ENCODE measurements at regions not wholly inside any gene's neighbourhood (a gene's known extent, or its start where the extent isn't known, plus 50 kb on each side); places are given as distances from the start of the nearest gene placed in this dataset.

GRCh38 chr12:105429511-105429910 is 99.0 kb downstream of the C12orf75 start:
- CTCF ChIA-PET = no interaction called here
- POLR2A ChIA-PET = no interaction called here
- TF ChIP-seq LEF1 (IDR thresholded peaks at IDR 0.05; ENCODE audit: borderline replicate concordance) = no peak
- TF ChIP-seq L3MBTL2 (conservative IDR thresholded peaks at IDR 0.05) = no peak
- no peak for TF ChIP-seq FOXK2 (IDR thresholded peaks at IDR 0.05)
- no peak for TF ChIP-seq ELF4 (IDR thresholded peaks at IDR 0.05)
- TF ChIP-seq ZNF384 (IDR thresholded peaks at IDR 0.05) = no peak
- TF ChIP-seq HDGF (IDR thresholded peaks at IDR 0.05; ENCODE audit: borderline replicate concordance) = no peak
- no peak for TF ChIP-seq CTBP1 (IDR thresholded peaks at IDR 0.05; ENCODE audit: borderline replicate concordance)
- no peak for TF ChIP-seq SP1 (IDR thresholded peaks at IDR 0.05)
- TF ChIP-seq BHLHE40 (IDR thresholded peaks at IDR 0.05; ENCODE audit: borderline replicate concordance) = no peak
- TF ChIP-seq FOXA1 (IDR thresholded peaks at IDR 0.05) = no peak
- TF ChIP-seq PKNOX1 (IDR thresholded peaks at IDR 0.05) = no peak
- no peak for TF ChIP-seq ARNT (IDR thresholded peaks at IDR 0.05)
- DNase-seq (ENCODE audit: extremely low spot score) = no peak

- POLR2A ChIA-PET = no interaction called here
- CTCF ChIA-PET = interaction anchor here (0.5 to 2.1 kb wide), 3 partner anchors 10 to 169 kb away, joined by 4 to 7 read pairs (median 4); no protein-coding TSS in a partner anchor
- DNase-seq (ENCODE audit: extremely low spot score) = no peak
- TF ChIP-seq ELF4 (IDR thresholded peaks at IDR 0.05) (no peak), L3MBTL2 (conservative IDR thresholded peaks at IDR 0.05) (no peak), SUZ12 (IDR thresholded peaks at IDR 0.05) (no peak), FOXM1 (IDR thresholded peaks at IDR 0.05; ENCODE audit: borderline replicate concordance) (no peak), LEF1 (IDR thresholded peaks at IDR 0.05; ENCODE audit: borderline replicate concordance) (no peak), ZNF384 (IDR thresholded peaks at IDR 0.05) (no peak), ARNT (IDR thresholded peaks at IDR 0.05) (no peak), FOXK2 (IDR thresholded peaks at IDR 0.05) (no peak), CTBP1 (IDR thresholded peaks at IDR 0.05; ENCODE audit: borderline replicate concordance) (no peak), TARDBP (IDR thresholded peaks at IDR 0.05) (no peak), NFRKB (IDR thresholded peaks at IDR 0.05) (no peak), BHLHE40 (IDR thresholded peaks at IDR 0.05; ENCODE audit: borderline replicate concordance) (no peak), HDGF (IDR thresholded peaks at IDR 0.05; ENCODE audit: borderline replicate concordance) (no peak), PKNOX1 (IDR thresholded peaks at IDR 0.05) (no peak)
Measured at GRCh38 chr12:105431537-105432100, 101.1 kb downstream of the C12orf75 start.

- ChIA-PET POLR2A (no interaction called here), CTCF (no interaction called here)
- DNase-seq (ENCODE audit: extremely low spot score) = no peak
- TF ChIP-seq PKNOX1 (IDR thresholded peaks at IDR 0.05) (no peak), LEF1 (IDR thresholded peaks at IDR 0.05; ENCODE audit: borderline replicate concordance) (no peak), FOXK2 (IDR thresholded peaks at IDR 0.05) (no peak), L3MBTL2 (conservative IDR thresholded peaks at IDR 0.05) (no peak), HDGF (IDR thresholded peaks at IDR 0.05; ENCODE audit: borderline replicate concordance) (no peak), TARDBP (IDR thresholded peaks at IDR 0.05) (no peak), ZNF384 (IDR thresholded peaks at IDR 0.05) (no peak), ARNT (IDR thresholded peaks at IDR 0.05) (no peak), FOXA1 (IDR thresholded peaks at IDR 0.05) (no peak), FOXM1 (IDR thresholded peaks at IDR 0.05; ENCODE audit: borderline replicate concordance) (no peak), SP1 (IDR thresholded peaks at IDR 0.05) (no peak)
Measured at GRCh38 chr12:105433804-105434203, 103.3 kb downstream of the C12orf75 start.

- DNase-seq (ENCODE audit: extremely low spot score) = no peak
- TF ChIP-seq FOXA1 (IDR thresholded peaks at IDR 0.05) (no peak), ELF4 (IDR thresholded peaks at IDR 0.05) (no peak), FOXK2 (IDR thresholded peaks at IDR 0.05) (no peak), CTBP1 (IDR thresholded peaks at IDR 0.05; ENCODE audit: borderline replicate concordance) (no peak), PKNOX1 (IDR thresholded peaks at IDR 0.05) (no peak), SUZ12 (IDR thresholded peaks at IDR 0.05) (no peak), NFRKB (IDR thresholded peaks at IDR 0.05) (no peak), SP1 (IDR thresholded peaks at IDR 0.05) (no peak)
- ChIA-PET CTCF (no interaction called here), POLR2A (no interaction called here)
Measured at GRCh38 chr12:105436636-105437035, 106.1 kb downstream of the C12orf75 start.

- POLR2A ChIA-PET = no interaction called here
- TF ChIP-seq BHLHE40 (IDR thresholded peaks at IDR 0.05; ENCODE audit: borderline replicate concordance) (no peak), ELF4 (IDR thresholded peaks at IDR 0.05) (no peak), SP1 (IDR thresholded peaks at IDR 0.05) (no peak), ARNT (IDR thresholded peaks at IDR 0.05) (no peak), HDGF (IDR thresholded peaks at IDR 0.05; ENCODE audit: borderline replicate concordance) (no peak), FOXA1 (IDR thresholded peaks at IDR 0.05) (no peak), ZNF384 (IDR thresholded peaks at IDR 0.05) (no peak), TARDBP (IDR thresholded peaks at IDR 0.05) (no peak), SUZ12 (IDR thresholded peaks at IDR 0.05) (no peak), PKNOX1 (IDR thresholded peaks at IDR 0.05) (no peak), FOXK2 (IDR thresholded peaks at IDR 0.05) (no peak)
- CTCF ChIA-PET = no interaction called here
- no peak for DNase-seq (ENCODE audit: extremely low spot score)
Measured at GRCh38 chr12:105440037-105440664, 109.7 kb downstream of the C12orf75 start.
